ENCODE measurements at regions not wholly inside any gene's neighbourhood (a gene's known extent, or its start where the extent isn't known, plus 50 kb on each side); places are given as distances from the start of the nearest gene placed in this dataset.

DNA sequence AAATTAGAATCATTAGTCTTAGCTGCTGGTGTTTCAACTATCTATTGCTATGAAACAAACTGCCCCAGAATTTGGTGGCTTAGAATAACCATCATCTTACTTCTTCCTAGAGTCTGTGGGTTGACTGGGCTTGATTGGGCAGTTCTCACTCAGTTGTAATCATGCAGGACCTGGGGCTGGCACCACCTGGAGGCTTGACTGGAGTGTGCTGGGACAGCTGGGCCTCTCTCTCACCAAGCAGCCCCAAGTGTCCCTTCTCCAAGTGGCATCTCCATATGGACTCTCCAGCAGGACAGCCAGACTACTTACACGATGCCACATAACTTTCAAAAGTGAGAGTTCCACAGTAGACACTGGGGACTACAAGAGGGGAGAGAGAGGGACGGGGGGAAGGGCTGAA is 140.3 kb upstream of the ATP1B1 start:
- 79 to 87% (median 81%) methylated on average over 2 of the region's 2 CpGs for WGBS, 5 donors
- intact Hi-C loops (cut with DNase I; ENCODE audit: low total_unique reads) = no loop called here
- no peak for TF ChIP-seq POLR2AphosphoS5 (IDR thresholded peaks at IDR 0.05)
- TF ChIP-seq, protein P1, sequence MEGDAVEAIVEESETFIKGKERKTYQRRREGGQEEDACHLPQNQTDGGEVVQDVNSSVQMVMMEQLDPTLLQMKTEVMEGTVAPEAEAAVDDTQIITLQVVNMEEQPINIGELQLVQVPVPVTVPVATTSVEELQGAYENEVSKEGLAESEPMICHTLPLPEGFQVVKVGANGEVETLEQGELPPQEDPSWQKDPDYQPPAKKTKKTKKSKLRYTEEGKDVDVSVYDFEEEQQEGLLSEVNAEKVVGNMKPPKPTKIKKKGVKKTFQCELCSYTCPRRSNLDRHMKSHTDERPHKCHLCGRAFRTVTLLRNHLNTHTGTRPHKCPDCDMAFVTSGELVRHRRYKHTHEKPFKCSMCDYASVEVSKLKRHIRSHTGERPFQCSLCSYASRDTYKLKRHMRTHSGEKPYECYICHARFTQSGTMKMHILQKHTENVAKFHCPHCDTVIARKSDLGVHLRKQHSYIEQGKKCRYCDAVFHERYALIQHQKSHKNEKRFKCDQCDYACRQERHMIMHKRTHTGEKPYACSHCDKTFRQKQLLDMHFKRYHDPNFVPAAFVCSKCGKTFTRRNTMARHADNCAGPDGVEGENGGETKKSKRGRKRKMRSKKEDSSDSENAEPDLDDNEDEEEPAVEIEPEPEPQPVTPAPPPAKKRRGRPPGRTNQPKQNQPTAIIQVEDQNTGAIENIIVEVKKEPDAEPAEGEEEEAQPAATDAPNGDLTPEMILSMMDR (IDR thresholded peaks at IDR 0.05 in 8 of 11, conservative IDR thresholded peaks at IDR 0.05 in 3 of 11) = no peak
- no peak for TF ChIP-seq POLR2A (IDR thresholded peaks at IDR 0.05)
- no peaks in the 10 kb centered on the region for H3K27me3 ChIP-seq (replicated peaks in 1 of 7)
- H3K4me1 ChIP-seq = no peaks in the 10 kb centered on the region
- H3K9me3 ChIP-seq = no peaks in the 10 kb centered on the region
- H3K27ac ChIP-seq = no peak overlapping the region
- DNase-seq = no peak
- H3K4me3 ChIP-seq = no peak overlapping the region
- no peaks in the 10 kb centered on the region for H3K36me3 ChIP-seq

DNA sequence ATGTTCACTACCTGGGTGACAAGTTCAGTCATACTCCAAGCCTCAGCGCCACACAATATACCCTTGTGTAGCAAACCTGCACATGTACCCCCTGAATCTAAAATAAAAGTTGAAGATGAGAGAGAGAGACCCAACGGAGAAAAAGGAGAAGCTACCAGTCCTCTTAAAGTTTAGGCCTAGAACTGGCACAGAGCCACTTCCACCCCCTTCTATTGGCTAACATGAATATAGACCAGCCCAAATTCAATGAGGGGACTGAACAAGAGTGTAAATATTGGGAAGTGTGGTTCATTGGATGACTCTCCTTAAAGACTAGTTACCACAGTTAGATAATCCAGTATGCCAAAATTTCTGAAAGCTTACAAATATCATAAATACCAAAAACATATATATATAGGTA is 139.9 kb upstream of the ATP1B1 start:
- no peak for DNase-seq
- no peak for TF ChIP-seq POLR2AphosphoS5 (IDR thresholded peaks at IDR 0.05)
- TF ChIP-seq, protein P1 (IDR thresholded peaks at IDR 0.05 in 8 of 11, conservative IDR thresholded peaks at IDR 0.05 in 3 of 11) = no peak
- no peak for TF ChIP-seq POLR2A (IDR thresholded peaks at IDR 0.05)
- H3K27ac ChIP-seq = no peak overlapping the region
- H3K4me3 ChIP-seq = no peak overlapping the region
- H3K4me1 ChIP-seq = no peaks in the 10 kb centered on the region
- H3K9me3 ChIP-seq = no peaks in the 10 kb centered on the region
- no peaks in the 10 kb centered on the region for H3K36me3 ChIP-seq
- H3K27me3 ChIP-seq (replicated peaks in 1 of 7) = no peaks in the 10 kb centered on the region
- intact Hi-C loops (cut with DNase I; ENCODE audit: low total_unique reads) = no loop called here
- WGBS, 5 donors = 64 to 86% (median 80%) methylated on average over 2 of the region's 2 CpGs

DNA sequence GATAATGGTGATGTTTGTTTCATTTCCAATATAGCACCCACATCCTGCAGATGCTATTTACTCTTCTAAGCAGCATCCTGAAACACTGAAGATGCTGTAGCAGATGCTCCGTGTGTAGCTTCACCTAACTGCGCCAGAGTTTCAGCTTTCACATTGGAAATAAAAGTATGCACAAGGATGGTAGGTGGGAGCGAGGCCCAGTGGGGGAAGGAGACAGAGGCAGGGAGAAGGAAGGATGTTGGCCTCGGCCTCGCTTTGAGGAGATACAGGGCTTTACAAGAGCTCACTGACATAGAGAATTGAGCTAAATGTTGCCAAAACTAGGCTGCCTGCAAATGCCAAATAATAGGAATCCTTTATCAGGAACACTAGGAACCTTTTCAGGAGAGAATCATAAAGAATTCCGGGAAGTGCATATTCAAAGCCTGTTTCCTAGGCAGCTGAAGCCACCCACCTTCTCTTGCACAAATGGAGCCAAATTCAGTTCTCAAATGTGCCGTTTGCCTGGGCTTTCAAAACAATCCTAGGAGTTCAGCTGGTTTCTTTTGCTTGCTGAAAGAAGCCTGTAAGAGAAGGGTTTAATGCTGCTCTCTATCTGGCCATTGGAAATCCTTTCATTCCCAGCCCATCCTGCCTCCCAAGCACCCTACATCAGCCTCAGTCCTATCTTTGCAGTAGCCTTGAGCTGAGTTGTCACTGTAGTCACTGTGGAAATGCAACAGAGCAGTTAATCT is 135.4 kb upstream of the ATP1B1 start:
- Histone ChIP-seq H3K27me3 (replicated peaks in 1 of 7) (no peaks in the 10 kb centered on the region), H3K9me3 (no peaks in the 10 kb centered on the region), H3K4me1 (no peaks in the 10 kb centered on the region), H3K27ac (no peak overlapping the region), H3K4me3 (no peak overlapping the region), H3K36me3 (no peaks in the 10 kb centered on the region)
- DNase-seq = no peak
- intact Hi-C loops (cut with DNase I; ENCODE audit: low total_unique reads) = no loop called here
- 78 to 93% (median 81%) methylated on average over 7 of the region's 7 CpGs for WGBS, 5 donors
- TF ChIP-seq POLR2AphosphoS5 (IDR thresholded peaks at IDR 0.05) (no peak), POLR2A (IDR thresholded peaks at IDR 0.05) (no peak)
- TF ChIP-seq, protein P1 (IDR thresholded peaks at IDR 0.05 in 8 of 11, conservative IDR thresholded peaks at IDR 0.05 in 3 of 11) = no peak

DNA sequence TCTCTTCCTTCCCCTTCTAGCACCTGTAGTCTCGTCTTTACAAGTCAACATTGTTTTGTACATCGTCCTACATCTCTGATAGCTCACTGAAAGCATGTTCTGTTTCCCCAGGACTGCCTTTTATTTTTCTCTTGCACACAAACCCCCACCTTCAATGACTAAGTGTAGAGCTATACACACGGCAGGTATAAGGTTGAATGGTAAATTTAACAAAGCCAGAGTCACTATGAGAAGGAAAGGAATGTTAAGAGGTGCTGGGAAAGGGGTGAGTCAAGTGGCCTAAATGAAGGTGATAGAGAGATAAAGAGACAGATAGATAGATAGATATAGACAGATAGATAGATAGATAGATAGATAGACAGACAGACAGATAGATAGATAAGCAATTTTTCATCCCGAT is 134.3 kb upstream of the ATP1B1 start:
- H3K27ac ChIP-seq = no peak overlapping the region
- WGBS, 5 donors = 73 to 86% (median 78%) methylated on average over 4 of the region's 4 CpGs
- no peak overlapping the region for H3K4me3 ChIP-seq

More for the DNA sequence above, 134.3 kb upstream of the ATP1B1 start:
- Histone ChIP-seq H3K9me3 (no peaks in the 10 kb centered on the region), H3K36me3 (no peaks in the 10 kb centered on the region), H3K4me1 (no peaks in the 10 kb centered on the region), H3K27me3 (replicated peaks in 1 of 7) (no peaks in the 10 kb centered on the region)
- TF ChIP-seq POLR2A (IDR thresholded peaks at IDR 0.05) (no peak), POLR2AphosphoS5 (IDR thresholded peaks at IDR 0.05) (no peak)
- TF ChIP-seq, protein P1 (IDR thresholded peaks at IDR 0.05 in 8 of 11, conservative IDR thresholded peaks at IDR 0.05 in 3 of 11) = no peak
- intact Hi-C loops (cut with DNase I; ENCODE audit: low total_unique reads) = no loop called here
- DNase-seq = no peak
